Neural cell (in vitro differentiated cells): ENCODE measurements at regions not wholly inside any gene's neighbourhood (a gene's known extent, or its start where the extent isn't known, plus 50 kb on each side); places are given as distances from the start of the nearest gene placed in this dataset.

Source experiments
- H2AFZ ChIP-seq: fragments of 200-600, 300-800 bp; sonication (generic), shearing (Covaris generic); 2 replicates; pipeline ENCODE4 v1.6.0; 2014; ENCODE audit warnings: low read depth, mild to moderate bottlenecking, antibody characterized with exemption, low read length, moderate library complexity
- H3F3A ChIP-seq: fragments of 200-600 bp; shearing (Covaris generic); 2 replicates; pipeline ENCODE4 v1.6.1; 2016; ENCODE audit warnings: mild to moderate bottlenecking, moderate library complexity, mixed read lengths, antibody characterized with exemption, low read length; ENCODE audit not compliant: insufficient read depth, poor library complexity, severe bottlenecking
- H3K27ac ChIP-seq: fragments of 200-600, 300-800 bp; sonication (generic), shearing (Covaris generic); 2 replicates; pipeline ENCODE4 v1.5.1; 2014; ENCODE audit warnings: mild to moderate bottlenecking, low read length, moderate library complexity
- H3K27me3 ChIP-seq: fragments of 300-800, 200-600 bp; sonication (generic), shearing (Covaris generic); 2 replicates; pipeline ENCODE4 v1.6.0; 2014; ENCODE audit warnings: mild to moderate bottlenecking, low read depth, low read length, moderate library complexity; ENCODE audit not compliant: insufficient read depth
- H3K36me3 ChIP-seq: fragments of 300-800, 200-600 bp; sonication (generic), shearing (Covaris generic); 2 replicates; pipeline ENCODE4 v1.5.1; 2014; ENCODE audit warnings: mild to moderate bottlenecking, antibody characterized with exemption, low read length, moderate library complexity; ENCODE audit not compliant: insufficient read depth
- H3K4me2 ChIP-seq: fragments of 300-800, 200-600 bp; sonication (generic), shearing (Covaris generic); 2 replicates; pipeline ENCODE4 v1.6.0; 2014; ENCODE audit warnings: mild to moderate bottlenecking, low read length
- H3K4me3 ChIP-seq: fragments of 300-800, 200-600 bp; sonication (generic), shearing (Covaris generic); 2 replicates; pipeline ENCODE4 v1.5.1; 2014; ENCODE audit warnings: mild to moderate bottlenecking, low read length, moderate library complexity
- H3K79me2 ChIP-seq: fragments of 200-600 bp; shearing (Covaris generic); replicated peaks from 2 replicates; pipeline ENCODE4 v1.6.0; 2014; ENCODE audit warnings: mild to moderate bottlenecking, low read length, moderate library complexity; ENCODE audit not compliant: insufficient read depth
- H3K9ac ChIP-seq: fragments of 300-800, 200-600 bp; sonication (generic), shearing (Covaris generic); 2 replicates; pipeline ENCODE4 v1.6.1; 2016; ENCODE audit warnings: mild to moderate bottlenecking, low read length, mixed read lengths
- H3K9me2 ChIP-seq: fragments of 200-600 bp; shearing (Covaris generic); 2 replicates; pipeline ENCODE4 v1.6.1; 2016; ENCODE audit warnings: mild to moderate bottlenecking, low read length, mixed read lengths; ENCODE audit not compliant: insufficient read depth
- H3K9me3 ChIP-seq: fragments of 200-600, 300-800 bp; sonication (generic), shearing (Covaris generic); 2 replicates; pipeline ENCODE4 v1.6.1; 2016; ENCODE audit warnings: mild to moderate bottlenecking, mixed run types, low read length, moderate library complexity, mixed read lengths
- H4K20me1 ChIP-seq: fragments of 200-600 bp; shearing (Covaris generic); 2 replicates; pipeline ENCODE4 v1.6.1; 2016; ENCODE audit warnings: mild to moderate bottlenecking, mixed run types; ENCODE audit not compliant: insufficient read depth
- CTCF ChIP-seq: fragments of 450-650 bp; IDR thresholded peaks from 2 replicates; pipeline ENCODE4 v1.5.1; 2014; ENCODE audit warnings: antibody characterized with exemption, mild to moderate bottlenecking, moderate library complexity; ENCODE audit not compliant: poor library complexity, severe bottlenecking
- EP300 ChIP-seq: fragments of 450-650 bp; conservative IDR thresholded peaks from 2 replicates; pipeline ENCODE4 v1.6.1; 2014; ENCODE audit warnings: antibody characterized with exemption, mild to moderate bottlenecking, moderate library complexity; ENCODE audit not compliant: poor library complexity, severe bottlenecking
- EZH2 ChIP-seq: fragments of 200-600, 300-800 bp; shearing (Covaris generic), sonication (generic); IDR thresholded peaks from 2 replicates; pipeline ENCODE4 v1.6.1; 2014; ENCODE audit warnings: antibody characterized with exemption, low read length, borderline replicate concordance, mild to moderate bottlenecking; ENCODE audit not compliant: insufficient read depth, poor library complexity, severe bottlenecking
- MXI1 ChIP-seq: fragments of 450-650 bp; conservative IDR thresholded peaks from 2 replicates; pipeline ENCODE4 v1.6.1; 2014; ENCODE audit warnings: antibody characterized with exemption, mild to moderate bottlenecking; ENCODE audit not compliant: poor library complexity, severe bottlenecking
- POLR2AphosphoS5 ChIP-seq: IDR thresholded peaks from 2 replicates; pipeline ENCODE4 v1.6.1; 2012
- RAD21 ChIP-seq: fragments of 450-650 bp; conservative IDR thresholded peaks from 2 replicates; pipeline ENCODE4 v1.6.1; 2014; ENCODE audit warnings: antibody characterized with exemption, mild to moderate bottlenecking, moderate library complexity
- REST ChIP-seq: IDR thresholded peaks from 2 replicates; pipeline ENCODE4 v1.6.1; 2012; ENCODE audit warnings: borderline replicate concordance
- SMC3 ChIP-seq: fragments of 450-650 bp; conservative IDR thresholded peaks from 2 replicates; pipeline ENCODE4 v1.6.1; 2014; ENCODE audit warnings: antibody characterized with exemption, mild to moderate bottlenecking, moderate library complexity; ENCODE audit not compliant: poor library complexity
- TAF1 ChIP-seq: IDR thresholded peaks from 2 replicates; pipeline ENCODE4 v1.6.1; 2012; ENCODE audit warnings: low read depth

GRCh38 chr6:67300430-67301040 lies 1334.5 kb upstream of the ADGRB3 start:
- Histone ChIP-seq H3K9ac (no peak overlapping the region), H3F3A (no peaks in the 10 kb centered on the region), H3K36me3 (no peaks in the 10 kb centered on the region), H4K20me1 (no peaks in the 10 kb centered on the region), H2AFZ (no peak overlapping the region), H3K4me3 (no peak overlapping the region), H3K4me2 (no peak overlapping the region), H3K27me3 (no peaks in the 10 kb centered on the region), H3K27ac (no peak overlapping the region), H3K9me3 (no peaks in the 10 kb centered on the region), H3K9me2 (no peaks in the 10 kb centered on the region), H3K79me2 (no peaks in the 10 kb centered on the region)
- TF ChIP-seq POLR2AphosphoS5, result no peak
- no peak for TF ChIP-seq REST
- no peak for TF ChIP-seq MXI1
- no peak for TF ChIP-seq CTCF
- TF ChIP-seq EZH2, result no peak
- no peak for TF ChIP-seq RAD21
- TF ChIP-seq TAF1, result no peak
- TF ChIP-seq EP300, result no peak
- TF ChIP-seq SMC3, result no peak

- Histone ChIP-seq H3K36me3 (no peaks in the 10 kb centered on the region), H2AFZ (no peak overlapping the region), H3K4me3 (no peak overlapping the region), H3K27me3 (no peaks in the 10 kb centered on the region), H3K9ac (no peak overlapping the region), H3K79me2 (no peaks in the 10 kb centered on the region), H3K9me2 (no peaks in the 10 kb centered on the region), H3K27ac (no peak overlapping the region), H3K4me2 (no peak overlapping the region), H3K9me3 (no peaks in the 10 kb centered on the region), H3F3A (no peaks in the 10 kb centered on the region), H4K20me1 (no peaks in the 10 kb centered on the region)
- TF ChIP-seq CTCF, result no peak
- no peak for TF ChIP-seq RAD21
- no peak for TF ChIP-seq REST
- no peak for TF ChIP-seq TAF1
- TF ChIP-seq POLR2AphosphoS5, result no peak
- TF ChIP-seq EP300, result no peak
- no peak for TF ChIP-seq EZH2
- no peak for TF ChIP-seq MXI1
- no peak for TF ChIP-seq SMC3
Measured at GRCh38 chr6:67292169-67292568, 1342.9 kb upstream of the ADGRB3 start.
